HG03460 (cell line): ENCODE measurements at regions not wholly inside any gene's neighbourhood (a gene's known extent, or its start where the extent isn't known, plus 50 kb on each side); places are given as distances from the start of the nearest gene placed in this dataset.

Experiments used
- ATAC-seq: cut with Tn5 transposase; IDR thresholded peaks from one replicate; pipeline ENCODE4 v1.9.1; 2021; ENCODE audit not compliant: unreplicated experiment

DNA sequence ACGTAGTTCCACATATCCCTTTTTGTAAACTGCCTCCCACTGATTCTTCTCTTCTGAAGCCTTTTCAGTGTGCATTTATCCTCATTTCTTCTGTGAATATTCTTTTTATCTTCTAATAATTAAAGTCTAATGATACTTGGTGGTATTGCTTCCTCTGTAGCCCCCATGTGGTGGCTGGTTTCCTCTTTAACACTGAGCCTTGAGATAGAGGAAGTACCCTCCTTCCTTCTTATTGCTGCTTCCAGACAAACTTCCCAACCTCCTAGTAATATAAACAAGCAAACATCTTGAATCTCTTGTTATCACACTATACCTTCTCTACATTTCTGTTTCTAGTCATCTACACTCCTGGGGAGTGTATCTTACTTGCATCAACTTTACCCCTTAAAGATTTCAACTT lies 310.5 kb upstream of the GIMD1 start:
- ATAC-seq = no peak

DNA sequence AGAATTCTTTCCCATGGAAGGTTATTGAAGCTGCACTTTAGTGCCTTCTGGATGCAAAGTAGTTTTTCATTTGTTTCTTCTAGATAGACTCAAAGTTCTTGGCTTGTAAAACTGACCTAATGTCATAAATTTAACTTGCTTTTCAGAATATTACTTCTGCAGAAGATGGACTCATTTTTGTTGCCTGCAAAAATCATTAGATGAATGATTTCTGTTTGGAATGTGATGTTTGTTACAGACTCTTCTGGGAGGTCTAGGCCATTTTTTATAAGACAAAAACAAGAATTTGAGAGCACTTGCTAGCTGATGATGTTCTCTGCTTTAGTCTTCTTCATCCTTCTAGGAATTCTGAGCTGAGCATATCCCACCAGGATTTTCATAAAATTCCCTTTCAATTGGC lies 308.6 kb upstream of the GIMD1 start:
- no peak for ATAC-seq

DNA sequence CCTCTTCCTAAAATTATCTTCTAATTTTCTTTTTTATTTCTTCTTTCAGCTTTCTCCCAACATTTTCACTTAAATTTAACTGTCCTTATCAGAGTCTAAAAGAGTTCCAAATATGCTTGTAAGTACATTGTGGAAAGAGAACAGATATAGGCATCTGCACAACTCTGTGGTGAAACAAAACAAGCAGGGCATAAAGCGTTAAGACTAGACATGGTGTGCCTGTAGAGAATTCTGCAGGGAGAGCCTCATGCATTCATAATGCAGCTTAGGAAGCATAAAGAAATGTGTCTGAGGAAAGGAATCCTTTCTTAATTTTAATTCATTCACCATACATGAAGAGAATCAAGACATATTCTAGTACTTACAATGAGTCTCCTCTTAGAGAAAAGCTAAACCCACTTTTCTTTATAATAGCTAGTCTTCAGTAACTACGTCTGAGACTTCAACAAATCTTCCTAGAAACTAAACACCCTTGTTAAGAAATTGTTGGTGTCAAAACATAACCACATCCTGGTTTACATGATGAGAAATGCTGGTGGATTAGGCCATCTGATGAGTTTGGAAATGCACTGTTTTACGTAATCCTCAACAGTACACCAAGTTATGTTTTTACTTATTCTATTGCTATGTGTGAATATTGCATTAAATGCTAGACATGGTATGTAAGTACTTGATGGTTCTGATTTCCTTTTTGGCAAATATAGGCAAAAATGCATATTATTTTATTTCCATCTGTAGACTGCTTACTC lies 307.8 kb upstream of the GIMD1 start:
- no peak for ATAC-seq

DNA sequence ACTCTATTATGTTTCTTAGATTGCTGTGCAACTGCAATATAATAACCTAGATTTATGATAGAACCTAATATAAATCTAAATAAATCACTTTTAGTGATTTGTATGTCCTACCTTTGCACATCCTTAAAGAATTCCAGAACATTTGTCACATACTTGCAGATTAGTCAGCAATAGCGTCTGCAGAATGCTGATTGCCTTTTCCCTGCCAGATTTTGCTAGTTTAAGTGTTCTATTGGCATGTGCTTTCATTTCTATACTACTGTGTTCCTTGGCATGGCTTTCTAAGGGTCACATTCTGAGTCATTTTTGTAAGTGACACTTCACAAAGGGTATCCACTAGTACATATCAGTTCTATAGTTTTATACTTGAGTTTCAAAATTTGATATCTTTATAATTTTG lies 303.1 kb upstream of the GIMD1 start:
- no peak for ATAC-seq

DNA sequence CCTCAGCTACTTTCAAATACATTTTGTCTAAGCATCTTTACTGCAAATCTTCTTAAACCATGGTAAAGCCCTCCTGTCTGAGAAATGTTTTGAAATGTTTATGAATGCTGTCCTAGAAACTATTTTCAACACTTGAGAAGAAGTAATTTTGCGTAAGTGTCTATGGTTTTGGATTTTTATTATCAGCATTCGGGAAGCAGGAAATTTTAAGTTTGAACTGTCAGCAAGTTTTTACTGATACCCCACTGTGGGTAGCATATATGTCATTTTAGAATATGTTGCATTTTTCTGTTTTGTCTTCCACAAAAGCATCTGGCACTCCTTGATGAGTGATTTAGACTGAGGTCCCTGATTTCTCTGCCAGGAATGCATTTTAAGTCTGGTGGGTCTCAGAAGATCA lies 302.4 kb upstream of the GIMD1 start:
- ATAC-seq = no peak

DNA sequence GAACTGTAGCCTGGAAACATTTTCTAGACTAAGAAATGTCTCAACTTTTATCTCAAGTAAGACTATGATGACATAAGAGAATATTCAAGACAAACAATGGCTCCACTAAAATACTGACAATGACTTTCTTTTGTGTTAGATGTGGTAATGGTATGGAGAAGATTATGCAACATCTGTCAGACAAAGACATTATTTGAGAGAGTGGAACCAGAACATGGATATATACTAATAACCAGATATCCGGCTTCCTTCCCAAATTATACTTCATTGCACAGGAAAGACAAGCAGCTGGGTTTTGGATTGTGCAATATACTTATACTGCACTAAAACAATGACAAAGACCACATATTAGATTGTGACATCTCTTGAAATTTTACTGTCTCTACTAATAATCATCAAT lies 290.8 kb upstream of the GIMD1 start:
- ATAC-seq = no peak

DNA sequence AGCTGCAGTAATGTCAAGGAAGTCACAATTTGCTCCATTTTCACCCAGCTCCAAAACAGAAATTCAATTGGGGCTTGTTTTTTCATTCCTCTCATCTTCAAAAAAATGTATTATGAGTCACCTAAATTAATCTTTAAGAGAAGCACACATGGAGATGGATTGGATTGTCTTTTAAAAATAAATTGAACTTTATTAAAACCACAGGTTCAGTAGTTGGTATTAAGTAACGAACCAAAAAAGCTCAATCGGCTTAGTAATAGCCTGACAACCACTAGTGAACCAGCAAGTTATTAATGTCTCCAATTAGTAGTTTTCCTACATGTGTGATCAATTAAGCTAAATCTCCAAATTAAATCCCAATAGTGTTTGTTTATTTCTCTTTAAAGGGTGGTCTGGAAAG lies 283.5 kb upstream of the GIMD1 start:
- no peak for ATAC-seq

DNA sequence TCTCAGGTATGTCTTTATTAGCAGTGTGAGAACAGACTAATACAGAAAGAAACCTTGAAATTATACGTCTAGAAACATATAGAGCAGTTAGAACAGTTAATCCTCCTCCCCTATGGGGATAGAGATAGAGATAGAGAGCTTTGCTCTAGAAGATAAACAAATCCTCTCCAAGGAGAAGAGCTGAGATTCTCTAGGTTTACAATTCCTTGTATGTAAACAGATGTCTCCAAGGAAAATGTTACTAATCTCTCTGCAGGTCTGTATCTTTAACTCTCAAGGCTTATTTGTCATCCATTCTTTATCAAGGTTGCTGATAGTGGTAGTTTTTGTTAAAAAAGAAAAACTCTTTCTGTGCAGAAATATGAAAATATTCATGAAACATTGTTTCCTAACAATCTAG lies 282.1 kb upstream of the GIMD1 start:
- no peak for ATAC-seq

DNA sequence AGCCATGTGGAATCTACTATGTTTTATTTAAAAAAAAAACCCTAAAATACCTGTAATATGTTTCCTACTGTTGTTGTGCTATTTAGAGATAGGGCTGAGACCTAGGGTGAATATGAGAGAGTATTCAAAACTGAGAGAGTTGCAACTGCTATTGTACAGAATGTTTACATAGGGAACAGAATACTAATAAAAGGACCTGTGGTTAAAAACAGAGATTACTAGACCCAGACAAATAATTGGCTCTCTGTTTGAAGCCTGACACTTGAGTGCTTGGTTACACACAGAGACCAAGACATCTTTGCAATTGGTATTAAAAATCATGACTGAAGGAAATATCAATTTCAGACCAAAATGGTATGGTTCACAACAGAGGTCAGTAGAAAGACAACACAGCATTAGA lies 278.9 kb upstream of the GIMD1 start:
- no peak for ATAC-seq

DNA sequence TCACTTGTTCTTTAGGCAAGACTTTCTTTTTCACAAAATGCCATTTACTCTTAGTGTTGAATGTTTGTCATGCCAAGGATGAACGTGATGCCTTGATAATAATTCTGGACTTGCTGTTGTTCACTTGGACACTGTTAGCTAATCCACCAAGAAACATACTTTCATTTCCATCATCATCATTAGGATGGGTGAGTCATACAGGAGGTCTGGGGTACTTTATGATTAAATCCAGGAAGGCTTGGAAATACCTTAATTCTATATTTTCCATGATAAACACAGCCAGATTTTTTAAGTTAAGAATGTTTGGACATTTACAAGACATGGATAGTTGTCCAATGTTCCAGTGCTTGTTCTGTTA lies 260.7 kb upstream of the GIMD1 start:
- no peak for ATAC-seq

DNA sequence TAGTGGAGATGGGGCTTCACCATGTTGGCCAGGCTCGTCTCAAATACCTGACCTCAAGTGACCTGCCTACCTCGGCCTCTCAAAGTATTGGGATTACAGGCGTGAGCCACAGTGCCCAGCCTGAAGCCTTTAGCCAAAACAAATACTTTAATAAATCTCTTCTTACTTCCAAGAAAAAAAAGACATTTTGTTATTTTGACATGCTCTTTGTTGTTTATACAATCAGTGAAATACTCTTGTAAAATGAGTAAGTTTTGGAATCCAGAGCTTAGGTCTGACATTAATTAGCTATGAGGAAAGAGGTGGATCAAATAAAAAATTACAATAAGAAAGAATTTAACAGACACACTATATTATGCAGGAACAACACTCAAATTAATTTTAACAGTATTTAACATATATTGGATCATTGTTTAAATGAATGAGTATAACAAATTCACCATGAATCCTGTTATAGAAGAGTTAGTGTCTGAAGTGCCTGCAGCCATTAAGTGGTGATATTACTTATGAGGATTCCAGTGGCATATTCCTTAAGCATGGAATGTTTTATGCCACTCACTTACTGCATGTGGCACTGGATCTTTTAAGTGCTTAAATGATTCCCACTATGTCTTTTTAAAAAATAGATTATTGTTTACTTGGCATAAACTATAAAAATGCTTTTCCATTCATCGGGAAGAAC lies 260.1 kb upstream of the GIMD1 start:
- ATAC-seq = no peak

DNA sequence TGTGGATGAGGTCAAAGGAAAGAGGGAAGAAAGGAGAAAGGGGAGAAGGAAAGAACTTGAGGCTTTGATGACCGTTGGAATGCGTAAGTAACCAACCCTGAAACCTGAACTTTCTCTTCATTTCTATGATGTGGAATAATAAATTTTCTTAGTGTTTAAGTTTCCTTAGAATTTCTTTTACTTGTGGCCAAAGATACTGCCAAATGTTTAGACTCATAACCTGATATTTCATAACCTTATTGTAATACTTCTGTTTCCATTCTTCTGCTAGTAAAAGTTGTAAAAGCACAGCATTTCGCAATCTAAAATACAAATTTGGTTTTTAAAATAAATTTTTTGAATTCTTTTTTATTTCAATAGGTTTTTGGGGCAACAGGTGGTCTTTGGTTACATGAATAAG lies 258.5 kb upstream of the GIMD1 start:
- no peak for ATAC-seq

DNA sequence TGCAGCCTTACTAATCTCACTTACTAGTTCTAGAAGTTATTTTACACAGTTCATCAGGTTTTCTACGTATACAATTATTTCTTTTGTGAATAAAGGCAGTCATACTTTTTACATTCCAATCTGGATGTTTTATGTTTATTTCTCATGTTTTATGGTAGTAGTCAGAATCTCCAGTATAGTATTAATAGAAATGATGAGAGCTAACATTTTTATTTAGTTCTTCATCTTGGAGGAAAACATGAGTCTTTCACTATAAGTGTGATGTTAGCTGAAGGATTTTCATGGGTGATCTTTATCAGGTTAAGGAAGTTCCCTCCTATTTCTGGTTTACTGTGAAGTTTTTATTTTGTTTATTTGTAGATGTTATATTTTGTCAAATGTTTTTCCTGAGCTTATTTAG lies 256.1 kb upstream of the GIMD1 start:
- no peak for ATAC-seq

DNA sequence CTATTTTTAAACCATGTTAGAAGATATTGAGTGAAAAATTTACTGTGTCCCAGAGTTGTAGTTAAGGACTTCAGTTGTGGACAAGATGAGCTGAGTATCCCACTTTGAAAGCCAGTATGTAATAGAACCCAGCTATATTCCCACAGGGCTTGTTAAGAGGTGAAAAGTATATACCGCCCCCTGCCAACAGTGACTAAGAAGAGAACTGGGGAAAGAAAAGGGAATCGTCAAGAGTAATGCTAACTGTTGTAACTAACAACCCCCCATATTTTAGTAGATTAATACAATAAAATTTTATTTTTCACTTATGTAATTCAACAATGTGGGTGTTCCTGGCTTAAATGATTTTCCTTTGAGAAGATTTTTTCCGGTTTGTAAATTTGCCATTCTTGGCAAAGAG lies 250.4 kb upstream of the GIMD1 start:
- no peak for ATAC-seq

DNA sequence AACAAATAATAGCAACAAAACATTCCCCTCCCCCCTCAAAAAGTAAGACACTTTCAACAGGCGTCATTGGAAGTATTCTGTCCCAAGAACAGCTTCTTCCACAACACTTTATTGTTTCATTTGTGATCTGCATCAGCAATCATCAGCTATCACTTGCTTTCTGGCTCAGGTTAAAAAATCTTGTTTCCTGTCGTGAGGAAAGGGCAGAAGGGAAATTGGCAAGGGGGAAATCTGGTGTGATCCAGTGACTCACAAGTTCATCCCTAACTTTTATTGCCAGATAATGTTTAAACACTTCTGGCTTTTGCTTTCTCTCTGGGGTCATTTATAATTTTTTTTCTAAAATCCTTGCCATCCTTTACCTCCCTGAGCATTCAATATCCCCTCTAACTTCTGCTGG lies 247.4 kb upstream of the GIMD1 start:
- ATAC-seq = no peak

DNA sequence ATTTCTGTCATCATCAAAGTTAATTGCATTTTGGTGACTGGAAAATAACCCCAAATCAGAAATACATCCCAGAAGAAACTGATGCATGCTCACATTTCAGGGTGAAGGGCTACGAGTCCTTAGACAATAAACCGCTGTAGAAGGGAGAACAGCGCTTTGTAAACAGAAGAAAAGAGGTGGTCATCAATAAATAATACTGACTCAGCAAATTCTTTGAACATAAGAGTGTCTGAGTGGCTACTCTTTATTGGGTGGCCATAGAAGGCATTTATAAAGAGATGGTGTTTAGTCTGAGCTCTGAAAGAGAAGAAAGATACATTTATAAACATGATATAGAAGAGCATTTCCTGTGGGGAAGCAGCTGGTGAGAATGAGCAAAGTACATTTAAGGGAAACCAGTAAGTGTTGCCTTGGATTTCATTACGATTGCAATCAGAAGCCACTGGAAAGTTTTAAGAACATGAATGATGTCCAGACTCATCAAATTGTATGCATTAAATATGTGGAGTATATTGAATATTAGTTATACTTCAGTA lies 246.9 kb upstream of the GIMD1 start:
- no peak for ATAC-seq

DNA sequence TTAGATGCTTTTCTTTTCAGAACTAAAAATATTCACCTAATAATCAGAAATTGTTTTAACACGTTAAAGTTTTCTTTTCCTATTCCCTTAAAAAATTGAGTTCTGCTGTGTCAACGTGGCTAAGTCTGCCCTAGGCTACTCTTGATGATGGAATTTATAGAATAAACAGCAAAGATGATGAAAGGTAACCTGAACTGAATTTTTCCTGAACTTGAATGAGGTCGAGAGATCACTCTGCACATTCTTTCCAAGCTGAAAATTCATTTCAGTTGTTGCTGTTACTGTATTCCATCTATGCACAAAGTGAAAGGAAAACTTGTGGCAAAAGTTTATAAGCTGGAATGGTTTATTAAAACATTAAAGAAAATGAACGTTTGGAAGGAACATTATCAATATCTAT lies 245.9 kb upstream of the GIMD1 start:
- ATAC-seq = no peak

DNA sequence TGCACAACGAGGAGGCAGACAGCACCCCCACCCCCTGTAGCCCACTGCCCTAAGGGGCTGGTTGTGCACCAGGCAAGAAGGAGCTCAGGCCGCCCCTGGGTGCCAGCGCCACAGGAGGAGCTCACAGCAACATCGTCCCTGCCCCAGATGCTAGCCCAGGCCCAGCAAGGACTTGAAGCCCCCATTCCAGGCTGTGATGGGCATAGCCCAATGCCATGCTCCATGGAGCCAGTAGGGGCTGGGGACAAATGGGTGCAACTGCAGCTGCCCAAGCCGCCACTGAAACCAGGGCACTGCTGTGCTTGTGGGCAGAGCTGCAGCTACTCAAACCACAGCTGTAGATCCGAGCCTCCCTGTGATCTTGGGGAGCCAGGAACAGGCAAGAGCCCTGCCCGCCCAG lies 241.3 kb upstream of the GIMD1 start:
- ATAC-seq = no peak

DNA sequence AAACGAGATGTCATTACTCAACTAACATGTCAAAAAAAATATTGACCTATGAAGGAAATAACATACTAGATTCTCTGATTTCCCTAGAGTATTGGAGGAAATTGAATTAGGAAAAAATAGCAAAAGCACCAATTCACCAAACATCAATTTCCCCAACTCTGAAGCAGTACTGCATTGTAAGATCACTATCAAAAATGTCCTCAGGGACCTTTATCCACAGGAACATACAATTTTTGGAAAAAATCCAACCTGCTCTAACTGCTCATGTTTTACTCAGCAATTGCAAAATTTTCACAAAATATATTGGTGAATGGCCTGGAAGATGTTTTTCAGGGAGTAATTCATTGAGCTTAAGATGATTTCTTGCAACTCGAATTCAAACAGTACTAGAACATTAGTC lies 239.0 kb upstream of the GIMD1 start:
- ATAC-seq = no peak

DNA sequence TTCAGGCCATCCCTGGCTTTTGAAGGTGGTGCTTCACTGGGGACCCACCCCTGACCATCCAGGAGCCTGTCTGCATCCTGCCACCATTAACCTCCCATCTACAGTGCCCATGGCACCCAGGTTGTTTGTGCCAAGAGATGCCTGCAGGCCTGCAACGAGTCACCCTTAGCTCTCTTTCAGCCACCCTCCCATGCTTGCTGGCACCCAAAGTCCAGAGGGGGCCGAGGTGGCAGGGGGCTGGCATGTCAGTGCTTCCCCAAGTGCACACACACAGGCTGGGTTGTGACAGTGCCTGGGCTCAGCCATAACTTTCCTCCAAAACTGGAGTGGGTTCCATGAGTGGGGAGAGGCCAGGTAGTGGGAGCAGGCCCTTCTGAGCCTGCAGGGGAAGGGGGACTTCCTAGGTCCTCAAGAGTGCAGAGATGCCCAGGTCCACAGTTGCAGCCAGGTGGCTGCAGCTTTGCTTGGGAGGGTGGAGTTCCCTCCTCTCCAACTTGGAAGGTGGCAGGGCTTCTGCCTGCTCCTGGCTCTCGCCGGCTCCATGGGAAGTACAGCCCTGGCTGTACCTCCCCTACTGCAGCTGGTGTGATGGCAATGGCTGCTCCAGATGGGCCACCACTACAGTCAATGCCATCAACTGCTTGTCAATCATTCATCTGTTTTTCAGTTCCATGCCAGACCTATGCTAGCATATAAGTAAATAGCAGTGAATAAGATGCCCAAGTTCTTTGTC lies 235.9 kb upstream of the GIMD1 start:
- ATAC-seq = no peak

DNA sequence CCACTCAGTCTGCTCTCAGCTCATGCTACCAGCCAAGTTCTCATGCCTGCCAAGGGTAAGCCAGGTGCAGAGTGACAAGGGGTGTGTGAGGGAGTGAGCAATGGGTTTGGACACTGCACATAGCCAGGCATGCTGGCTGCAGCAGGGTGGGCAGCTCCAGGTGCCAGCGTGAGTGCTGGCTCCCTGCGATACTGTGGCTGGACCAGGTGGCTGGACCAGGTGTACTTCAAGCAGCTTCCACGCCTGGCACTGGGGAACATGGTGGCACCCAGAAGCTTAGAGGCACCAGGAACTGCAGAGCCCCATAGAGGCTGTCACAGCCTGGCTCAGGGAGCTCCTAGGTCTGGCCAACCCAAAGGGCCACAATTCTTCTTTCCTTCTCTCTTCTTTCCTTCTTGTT lies 234.9 kb upstream of the GIMD1 start:
- ATAC-seq = no peak

DNA sequence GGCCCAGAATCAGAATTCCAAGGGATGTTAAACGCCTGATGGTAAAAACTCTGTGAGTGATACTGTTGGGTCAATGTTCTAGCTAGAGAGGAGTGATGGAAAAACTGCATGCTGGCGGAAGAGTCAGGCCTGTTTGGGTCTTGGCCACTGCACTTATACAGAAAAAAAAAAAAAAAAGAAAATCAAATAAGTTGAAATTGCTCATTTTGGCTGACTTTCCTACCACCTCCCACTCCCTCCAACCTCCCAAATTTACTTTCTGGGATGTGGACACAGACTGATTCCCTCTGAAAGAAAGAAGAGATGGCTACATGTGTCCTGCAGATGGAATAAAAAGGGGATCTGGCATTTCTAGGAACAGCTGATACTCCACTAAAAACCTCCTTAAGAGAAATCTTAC lies 234.1 kb upstream of the GIMD1 start:
- ATAC-seq = no peak
